Adrenal gland (tissue), 9 donors: ENCODE measurements at regions not wholly inside any gene's neighbourhood (a gene's known extent, or its start where the extent isn't known, plus 50 kb on each side); places are given as distances from the start of the nearest gene placed in this dataset.

Experiments used
- DNase-seq, 7 donors: peaks; one replicate each; pipeline ENCODE4 v3.0.0-alpha.2; 2019 to 2020
- H3K27ac ChIP-seq, 5 donors: fragments of 200-600 bp; sonication (generic) in 4 of 5; 1 replicate in 3 of 5; 2 replicates in 2 of 5; pipeline versions ENCODE4 v1.5.1 to v1.8.0; 2016 to 2020; ENCODE audit warnings: mild to moderate bottlenecking in 1 of 5
- H3K27me3 ChIP-seq: fragments of 200-600 bp; 2 replicates; pipeline ENCODE4 v1.8.0; 2021
- H3K36me3 ChIP-seq, 2 donors: fragments of 200-600 bp; replicated peaks in 1 of 2; 1 replicate in 1 of 2; 2 replicates in 1 of 2; pipeline versions ENCODE4 v1.5.1 to v1.8.0; 2018 to 2022
- H3K4me1 ChIP-seq, 2 donors: fragments of 200-600 bp; replicated peaks in 1 of 2; 1 replicate in 1 of 2; 2 replicates in 1 of 2; pipeline versions ENCODE4 v1.5.1 to v1.8.0; 2018 to 2021
- H3K4me3 ChIP-seq, 4 donors: fragments of 200-600 bp; sonication (generic) in 3 of 4; one replicate each; pipeline ENCODE4 v1.5.1; 2016 to 2018
- H3K9me3 ChIP-seq, 3 donors: fragments of 200-600 bp; sonication (generic) in 1 of 3; replicated peaks in 1 of 3; 1 replicate in 2 of 3; 2 replicates in 1 of 3; pipeline versions ENCODE4 v1.5.1 to v1.8.0; 2016 to 2021
- POLR2A ChIP-seq, 2 donors: fragments of 450-650 bp; IDR thresholded peaks; one replicate each; pipeline ENCODE4 v1.6.1; 2017; ENCODE audit warnings: antibody characterized with exemption in 2 of 2, mild to moderate bottlenecking in 2 of 2, moderate library complexity in 1 of 2
- WGBS, 4 donors: extraction: QIAGEN DNeasy Blood & Tissue Kit in 2 of 4; methylation state at CpG; one replicate each; pipeline versions ENCODE4 v1.1.5 to v1.1.7; 2013 to 2017; 5-methylcytosine and 5-hydroxymethylcytosine counted together
- intact Hi-C, 2 donors: fragments of 100-400 bp; cut with DNase I; formaldehyde crosslinking; loops; one replicate each; pipeline versions ENCODE4 v1.14.1 to v1.15.0; 2022 to 2023
- TF ChIP-seq, protein P1 (sequence below), 6 experiments: fragments of 450-650 bp in 4 of 6; fragments of 200-600 bp in 2 of 6; sonication (generic) in 1 of 6; IDR thresholded peaks; 1 replicate in 5 of 6; 2 replicates in 1 of 6; pipeline versions ENCODE4 v1.5.1 to v1.8.0; 2016 to 2021; ENCODE audit warnings: antibody characterized with exemption in 6 of 6, mild to moderate bottlenecking in 2 of 6, moderate library complexity in 1 of 6
- donor health status: healthy with polysubstance abuse.
- donor health status: Bipolar disorder and iron deficiency.
- donor health status: DM: yes; HTN: yes; CAD: no.
- donor health status: DM: no; HTN: no; CAD: no.
- donor health status: DM: no; HTN: no; CAD: no.

DNA sequence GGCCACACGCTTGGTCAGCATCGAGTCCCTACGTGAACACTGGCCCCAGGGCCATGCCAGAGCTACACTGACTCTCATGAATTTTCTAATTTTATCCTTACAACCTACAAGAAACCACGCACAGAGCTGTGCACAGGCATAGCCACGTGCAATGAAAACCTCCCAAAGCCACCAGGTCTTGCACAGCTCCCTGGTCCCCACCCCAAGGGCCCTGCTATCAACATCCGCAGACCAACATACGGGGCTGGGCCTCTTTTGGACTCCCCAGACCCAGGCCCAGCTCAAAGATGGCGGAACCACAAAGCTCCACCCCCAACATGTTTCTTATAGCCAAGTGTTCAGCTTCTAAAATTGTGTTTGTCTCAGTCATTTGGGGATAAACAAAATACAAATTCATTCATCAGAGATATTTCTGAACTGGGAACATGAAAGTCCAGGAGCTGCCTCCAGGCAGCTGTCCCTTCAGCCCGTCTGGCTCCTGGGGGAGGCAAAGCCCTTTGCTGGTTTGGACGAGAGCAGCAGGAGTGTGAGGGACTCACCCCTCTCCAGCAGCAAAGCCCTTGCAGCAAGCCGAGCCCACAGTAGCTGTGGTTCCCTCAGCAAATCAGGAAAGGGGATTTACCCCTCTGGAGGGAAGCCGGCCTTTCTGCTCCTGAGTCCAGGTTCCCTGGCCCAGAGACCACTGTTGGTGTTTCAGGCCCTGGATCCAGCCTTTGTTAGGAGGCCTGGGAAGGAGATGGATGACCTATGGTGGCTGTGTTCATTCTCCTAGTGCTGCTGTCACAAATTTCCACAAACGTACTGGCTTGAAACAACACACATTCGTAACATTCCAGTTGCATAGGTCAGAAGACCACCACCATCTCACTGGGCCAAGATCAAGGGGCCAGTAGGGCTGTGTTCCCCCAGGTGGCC lies 75.1 kb downstream of the OAT start:
- no peaks in the 10 kb centered on the region for H3K9me3 ChIP-seq

DNA sequence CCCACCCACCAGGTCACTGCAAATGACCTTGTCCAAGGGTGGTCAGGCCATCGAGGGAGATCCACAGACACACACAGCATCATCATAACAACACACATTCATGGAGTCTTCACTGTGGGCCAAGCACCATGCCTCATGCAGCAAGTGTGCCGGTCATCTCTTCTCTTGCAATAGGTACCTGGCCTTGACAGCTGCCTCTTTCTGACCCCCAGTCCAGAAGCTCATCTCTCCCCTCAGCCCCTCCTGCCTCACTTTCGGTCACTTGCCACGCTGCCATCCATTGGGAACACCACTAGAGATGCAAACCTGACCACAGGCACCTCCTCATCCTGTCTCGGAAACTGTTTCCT lies 75.9 kb downstream of the OAT start:
- Histone ChIP-seq H3K27ac (no peak overlapping the region), H3K4me1 (peaks cover 0 to 5% of the 10 kb centered on the region in 2 donors), H3K9me3 (no peaks in the 10 kb centered on the region), H3K27me3 (no peaks in the 10 kb centered on the region), H3K36me3 (no peaks in the 10 kb centered on the region), H3K4me3 (no peak overlapping the region)
- TF ChIP-seq POLR2A (IDR thresholded peaks at IDR 0.05): no peak
- TF ChIP-seq, protein P1, sequence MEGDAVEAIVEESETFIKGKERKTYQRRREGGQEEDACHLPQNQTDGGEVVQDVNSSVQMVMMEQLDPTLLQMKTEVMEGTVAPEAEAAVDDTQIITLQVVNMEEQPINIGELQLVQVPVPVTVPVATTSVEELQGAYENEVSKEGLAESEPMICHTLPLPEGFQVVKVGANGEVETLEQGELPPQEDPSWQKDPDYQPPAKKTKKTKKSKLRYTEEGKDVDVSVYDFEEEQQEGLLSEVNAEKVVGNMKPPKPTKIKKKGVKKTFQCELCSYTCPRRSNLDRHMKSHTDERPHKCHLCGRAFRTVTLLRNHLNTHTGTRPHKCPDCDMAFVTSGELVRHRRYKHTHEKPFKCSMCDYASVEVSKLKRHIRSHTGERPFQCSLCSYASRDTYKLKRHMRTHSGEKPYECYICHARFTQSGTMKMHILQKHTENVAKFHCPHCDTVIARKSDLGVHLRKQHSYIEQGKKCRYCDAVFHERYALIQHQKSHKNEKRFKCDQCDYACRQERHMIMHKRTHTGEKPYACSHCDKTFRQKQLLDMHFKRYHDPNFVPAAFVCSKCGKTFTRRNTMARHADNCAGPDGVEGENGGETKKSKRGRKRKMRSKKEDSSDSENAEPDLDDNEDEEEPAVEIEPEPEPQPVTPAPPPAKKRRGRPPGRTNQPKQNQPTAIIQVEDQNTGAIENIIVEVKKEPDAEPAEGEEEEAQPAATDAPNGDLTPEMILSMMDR (IDR thresholded peaks at IDR 0.05): no peak
- intact Hi-C loops: no loop called here
- no peak for DNase-seq
- 80 to 89% (median 86%) methylated on average over 4 to 5 of the region's 5 CpGs for WGBS, 4 donors

More for the DNA sequence above, 75.1 kb downstream of the OAT start:
- H3K4me1 ChIP-seq: peaks cover 0 to 5% of the 10 kb centered on the region in 2 donors
- no peak overlapping the region for H3K27ac ChIP-seq
- intact Hi-C loops: no loop called here
- no peaks in the 10 kb centered on the region for H3K27me3 ChIP-seq
- no peak for TF ChIP-seq POLR2A (IDR thresholded peaks at IDR 0.05)
- TF ChIP-seq, protein P1 (IDR thresholded peaks at IDR 0.05): no peak
- no peaks in the 10 kb centered on the region for H3K36me3 ChIP-seq
- WGBS, 4 donors: 79 to 92% (median 85%) methylated on average over 13 to 14 of the region's 14 CpGs
- no peak for DNase-seq
- no peak overlapping the region for H3K4me3 ChIP-seq

DNA sequence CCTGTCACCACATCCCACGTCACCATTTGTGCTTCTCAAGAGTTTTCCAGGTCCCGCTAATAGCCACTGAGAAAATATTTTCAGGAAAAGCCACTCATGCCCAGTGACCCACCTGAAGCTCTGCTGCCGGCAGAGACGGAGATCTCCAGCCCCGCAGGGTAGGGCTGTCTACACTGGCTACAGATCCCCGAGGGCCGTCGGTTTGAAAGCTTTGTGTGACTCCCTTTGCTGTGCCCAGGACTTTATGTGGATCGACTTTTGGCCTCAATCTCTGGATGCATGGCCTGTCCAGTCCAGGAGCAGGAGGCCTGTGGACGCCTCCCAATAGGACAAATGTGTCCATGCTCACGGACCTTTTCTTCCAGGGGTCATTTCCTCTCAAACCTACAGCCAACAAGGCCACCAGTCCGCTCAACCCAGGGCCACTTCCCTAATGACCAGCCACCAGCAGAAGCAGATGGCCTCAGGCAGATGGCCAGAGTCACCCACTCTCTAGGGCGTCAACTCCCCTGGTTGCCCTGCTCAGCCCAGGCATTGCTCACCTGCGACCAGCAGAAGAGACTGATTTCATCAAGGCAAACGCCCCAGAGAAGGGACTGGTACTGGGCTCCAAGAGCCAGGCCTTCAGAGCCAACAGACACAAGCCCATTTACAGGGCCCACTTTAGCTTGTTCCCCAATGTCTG lies 76.4 kb downstream of the OAT start:
- TF ChIP-seq, protein P1 (IDR thresholded peaks at IDR 0.05): no peak
- TF ChIP-seq POLR2A (IDR thresholded peaks at IDR 0.05): no peak
- WGBS, 4 donors: 85 to 89% (median 85%) methylated on average over 10 to 15 of the region's 15 CpGs
- intact Hi-C loops: no loop called here

DNA sequence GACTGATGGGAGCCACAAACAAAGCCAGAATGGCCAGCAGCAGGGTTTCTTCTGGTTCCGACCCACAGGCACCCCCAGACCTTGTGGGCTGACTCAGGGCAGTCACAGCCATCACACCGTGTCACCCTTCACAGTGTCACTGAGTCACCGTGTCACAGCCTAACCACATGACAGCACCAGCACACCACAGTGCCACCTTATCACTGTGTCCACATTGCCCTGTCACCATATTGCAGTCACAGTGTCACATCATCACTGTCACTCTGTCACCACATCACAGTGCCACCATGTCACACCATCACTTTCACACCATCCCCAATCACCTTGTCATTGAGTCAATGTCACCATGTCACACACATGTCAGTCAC lies 77.0 kb downstream of the OAT start:
- H3K4me3 ChIP-seq: no peak overlapping the region
- H3K4me1 ChIP-seq: peaks cover 0 to 5% of the 10 kb centered on the region in 2 donors
- DNase-seq: no peak
- intact Hi-C loops: no loop called here
- no peak for TF ChIP-seq POLR2A (IDR thresholded peaks at IDR 0.05)
- TF ChIP-seq, protein P1 (IDR thresholded peaks at IDR 0.05): no peak
- no peaks in the 10 kb centered on the region for H3K9me3 ChIP-seq
- H3K27me3 ChIP-seq: no peaks in the 10 kb centered on the region
- no peaks in the 10 kb centered on the region for H3K36me3 ChIP-seq
- peak overlapping the region in 1 of 5 donors; percentile 22 for H3K27ac ChIP-seq
- 30 to 66% (median 56%) methylated on average over 3 of the region's 3 CpGs for WGBS, 4 donors

More for the DNA sequence above, 76.4 kb downstream of the OAT start:
- Histone ChIP-seq H3K27me3 (no peaks in the 10 kb centered on the region), H3K27ac (no peak overlapping the region), H3K36me3 (no peaks in the 10 kb centered on the region), H3K4me3 (no peak overlapping the region), H3K4me1 (peaks cover 0 to 5% of the 10 kb centered on the region in 2 donors), H3K9me3 (no peaks in the 10 kb centered on the region)
- no peak for DNase-seq
